DOHH2 (cell line): ENCODE measurements at regions not wholly inside any gene's neighbourhood (a gene's known extent, or its start where the extent isn't known, plus 50 kb on each side); places are given as distances from the start of the nearest gene placed in this dataset.

Experiments used
- H3F3A ChIP-seq: fragments of 200-600 bp; sonication (generic), shearing (Covaris generic); 2 replicates; pipeline ENCODE4 v1.6.0; 2016; ENCODE audit warnings: antibody characterized with exemption, mild to moderate bottlenecking; ENCODE audit not compliant: control insufficient read depth, insufficient read depth
- H3K27ac ChIP-seq: fragments of 200-600 bp; sonication (generic); 2 replicates; pipeline ENCODE4 v1.5.1; 2014; ENCODE audit warnings: low read depth, mild to moderate bottlenecking, low read length, moderate library complexity
- H3K27me3 ChIP-seq: fragments of 200-600 bp; sonication (generic); 2 replicates; pipeline ENCODE4 v1.6.1; 2014; ENCODE audit warnings: mild to moderate bottlenecking, low read length, mixed read lengths; ENCODE audit not compliant: control insufficient read depth
- H3K36me3 ChIP-seq: fragments of 200-600 bp; sonication (generic); 2 replicates; pipeline ENCODE4 v1.6.1; 2014; ENCODE audit warnings: mild to moderate bottlenecking, low read length, moderate library complexity, mixed read lengths; ENCODE audit not compliant: control insufficient read depth
- H3K4me1 ChIP-seq: fragments of 200-600 bp; sonication (generic); 2 replicates; pipeline ENCODE4 v1.6.1; 2014; ENCODE audit warnings: mild to moderate bottlenecking, low read length, mixed read lengths; ENCODE audit not compliant: control insufficient read depth
- H3K4me2 ChIP-seq: fragments of 200-600 bp; sonication (generic); 2 replicates; pipeline ENCODE4 v1.6.0; 2014; ENCODE audit warnings: mild to moderate bottlenecking, low read length, moderate library complexity
- H3K4me3 ChIP-seq: fragments of 200-600 bp; sonication (generic); 2 replicates; pipeline ENCODE4 v1.5.1; 2014; ENCODE audit warnings: mild to moderate bottlenecking, low read length, mixed read lengths
- H3K79me2 ChIP-seq: fragments of 200-600 bp; sonication (generic); 2 replicates; pipeline ENCODE4 v1.6.1; 2014; ENCODE audit warnings: mild to moderate bottlenecking, low read length, mixed read lengths; ENCODE audit not compliant: control insufficient read depth
- H3K9me2 ChIP-seq: fragments of 200-600 bp; sonication (generic); replicated peaks from 2 replicates; pipeline ENCODE4 v1.6.1; 2014; ENCODE audit warnings: mild to moderate bottlenecking, low read length, mixed read lengths; ENCODE audit not compliant: control insufficient read depth
- H3K9me3 ChIP-seq: fragments of 200-600 bp; sonication (generic); 2 replicates; pipeline ENCODE4 v1.6.1; 2014; ENCODE audit warnings: antibody characterized with exemption, low read length, mixed read lengths; ENCODE audit not compliant: control insufficient read depth, insufficient read depth
- H4K20me1 ChIP-seq: fragments of 200-600 bp; sonication (generic); 2 replicates; pipeline ENCODE4 v1.6.0; 2014; ENCODE audit warnings: low read depth, mild to moderate bottlenecking, antibody characterized with exemption, low read length, moderate library complexity; ENCODE audit not compliant: control insufficient read depth, insufficient read depth
- CTCF ChIP-seq: fragments of 200-600 bp; sonication (generic); IDR thresholded peaks from one replicate; pipeline ENCODE4 v1.5.1; 2014; ENCODE audit warnings: antibody characterized with exemption, mild to moderate bottlenecking, low read depth, low read length; ENCODE audit not compliant: poor library complexity, severe bottlenecking
- EZH2phosphoT487 ChIP-seq: fragments of 200-600 bp; sonication (generic); IDR thresholded peaks from 2 replicates; pipeline ENCODE4 v1.6.1; 2017; ENCODE audit warnings: borderline replicate concordance, mild to moderate bottlenecking, antibody characterized with exemption, low read length, moderate library complexity, mixed read lengths

- Histone ChIP-seq H3K4me1 (no peaks in the 10 kb centered on the region), H3K9me2 (no peaks in the 10 kb centered on the region), H3K4me3 (no peak overlapping the region), H3K9me3 (peaks cover 8% of the 10 kb centered on the region; the same call in 1 of the 2 replicates), H3F3A (no peaks in the 10 kb centered on the region), H4K20me1 (no peaks in the 10 kb centered on the region), H3K27me3 (no peaks in the 10 kb centered on the region), H3K36me3 (no peaks in the 10 kb centered on the region), H3K4me2 (no peak overlapping the region), H3K27ac (no peak overlapping the region), H3K79me2 (no peaks in the 10 kb centered on the region)
- TF ChIP-seq EZH2phosphoT487 (no peak), CTCF (no peak)
Observed at GRCh38 chr13:83819156-83819555, 63.1 kb downstream of the SLITRK1 start.

GRCh38 chr13:83816081-83816480, 66.2 kb downstream of the SLITRK1 start:
- H3K27me3 ChIP-seq, result no peaks in the 10 kb centered on the region
- no peaks in the 10 kb centered on the region for H3K4me1 ChIP-seq
- TF ChIP-seq EZH2phosphoT487, result no peak
- no peak for TF ChIP-seq CTCF
- H3K4me3 ChIP-seq, result no peak overlapping the region
- H3F3A ChIP-seq, result no peaks in the 10 kb centered on the region
- H3K4me2 ChIP-seq, result no peak overlapping the region
- no peaks in the 10 kb centered on the region for H3K36me3 ChIP-seq
- H3K79me2 ChIP-seq, result no peaks in the 10 kb centered on the region
- no peaks in the 10 kb centered on the region for H3K9me3 ChIP-seq
- no peak overlapping the region for H3K27ac ChIP-seq
- H3K9me2 ChIP-seq, result no peaks in the 10 kb centered on the region
- no peaks in the 10 kb centered on the region for H4K20me1 ChIP-seq

- H3K36me3 ChIP-seq, result no peaks in the 10 kb centered on the region
- H3K27me3 ChIP-seq, result no peaks in the 10 kb centered on the region
- TF ChIP-seq EZH2phosphoT487 (no peak), CTCF (no peak)
- no peaks in the 10 kb centered on the region for H3K4me1 ChIP-seq
- no peak overlapping the region for H3K4me3 ChIP-seq
- no peaks in the 10 kb centered on the region for H3F3A ChIP-seq
- no peaks in the 10 kb centered on the region for H4K20me1 ChIP-seq
- H3K79me2 ChIP-seq, result no peaks in the 10 kb centered on the region
- no peaks in the 10 kb centered on the region for H3K9me2 ChIP-seq
- no peak overlapping the region for H3K27ac ChIP-seq
- no peak overlapping the region for H3K4me2 ChIP-seq
- H3K9me3 ChIP-seq, result no peaks in the 10 kb centered on the region
Observed at GRCh38 chr13:83815598-83815997, 66.7 kb downstream of the SLITRK1 start.

GRCh38 chr13:83810136-83810535, 72.1 kb downstream of the SLITRK1 start:
- Histone ChIP-seq H4K20me1 (no peaks in the 10 kb centered on the region), H3K79me2 (no peaks in the 10 kb centered on the region), H3K4me2 (no peak overlapping the region), H3K27ac (no peak overlapping the region), H3K9me3 (no peaks in the 10 kb centered on the region), H3K36me3 (no peaks in the 10 kb centered on the region), H3K4me1 (no peaks in the 10 kb centered on the region), H3K27me3 (no peaks in the 10 kb centered on the region), H3K4me3 (no peak overlapping the region), H3F3A (no peaks in the 10 kb centered on the region), H3K9me2 (no peaks in the 10 kb centered on the region)
- TF ChIP-seq CTCF, result no peak
- no peak for TF ChIP-seq EZH2phosphoT487
